OCI-LY1 (cell line): ENCODE measurements at regions not wholly inside any gene's neighbourhood (a gene's known extent, or its start where the extent isn't known, plus 50 kb on each side); places are given as distances from the start of the nearest gene placed in this dataset.

Source experiments
- CTCF ChIP-seq: fragments of 200-600 bp; sonication (generic), shearing (Covaris generic); IDR thresholded peaks from 2 replicates; pipeline ENCODE4 v1.5.1; 2017; ENCODE audit warnings: mild to moderate bottlenecking, antibody characterized with exemption, low read length, moderate library complexity, mixed read lengths
- EZH2 ChIP-seq: fragments of 200-600 bp; sonication (generic), shearing (Covaris generic); IDR thresholded peaks from 2 replicates; pipeline ENCODE4 v1.8.0; 2017; ENCODE audit warnings: borderline replicate concordance, mixed run types, mild to moderate bottlenecking, antibody characterized with exemption, low read length, moderate library complexity, mixed read lengths

GRCh38 chr4:148914301-148914700 is 472.1 kb upstream of the NR3C2 start:
- TF ChIP-seq CTCF (no peak), EZH2 (no peak)
